DMS79 treated with DMSO at 0.1 percent for 48 hours (cell line): ENCODE measurements at regions not wholly inside any gene's neighbourhood (a gene's known extent, or its start where the extent isn't known, plus 50 kb on each side); places are given as distances from the start of the nearest gene placed in this dataset.
"Not testable (repeated sequence)": the region's sequence is repeated elsewhere in the genome, so short reads cannot be mapped to it uniquely, and the experiment has no call there.

ENCODE experiments used
- DNase-seq: peaks from one replicate; lab custom pipeline; 2025; lab: John Stamatoyannopoulos, UW

- DNase-seq = no peak
These were observed 52.6 kb upstream of the SP8 start for GRCh38 chr7:20839196-20839735.

- DNase-seq = no peak
These were observed 53.3 kb upstream of the SP8 start for GRCh38 chr7:20839987-20840386.

- no peak for DNase-seq
These were observed 60.1 kb upstream of the SP8 start for GRCh38 chr7:20846791-20847190.

GRCh38 chr7:20858951-20859350, 72.3 kb upstream of the SP8 start:
- DNase-seq = no peak

GRCh38 chr7:20861468-20861867, 74.8 kb upstream of the SP8 start:
- no peak for DNase-seq

GRCh38 chr7:20862554-20862953, 75.9 kb upstream of the SP8 start:
- no peak for DNase-seq

GRCh38 chr7:20864221-20864620, 77.5 kb upstream of the SP8 start:
- no peak for DNase-seq

GRCh38 chr7:20865684-20866083, 79.0 kb upstream of the SP8 start:
- no peak for DNase-seq

- DNase-seq = no peak
These were observed 84.3 kb upstream of the SP8 start for GRCh38 chr7:20870977-20871376.

- no peak for DNase-seq
These were observed 106.1 kb upstream of the SP8 start for GRCh38 chr7:20892776-20893175.

GRCh38 chr7:20894806-20895205, 108.1 kb upstream of the SP8 start:
- DNase-seq = no peak

GRCh38 chr7:20895563-20895962, 108.9 kb upstream of the SP8 start:
- DNase-seq = no peak

GRCh38 chr7:20896996-20897395, 110.3 kb upstream of the SP8 start:
- no peak for DNase-seq

GRCh38 chr7:20906801-20907453, 120.2 kb upstream of the SP8 start:
- no peak for DNase-seq

GRCh38 chr7:20911081-20911480, 124.4 kb upstream of the SP8 start:
- DNase-seq = no peak

- DNase-seq = no peak
These were observed 127.2 kb upstream of the SP8 start for GRCh38 chr7:20913853-20914252.

- no peak for DNase-seq
These were observed 129.6 kb upstream of the SP8 start for GRCh38 chr7:20916311-20916710.

GRCh38 chr7:20917603-20918002, 130.9 kb upstream of the SP8 start:
- no peak for DNase-seq

- no peak for DNase-seq
These were observed 131.5 kb upstream of the SP8 start for GRCh38 chr7:20918156-20918555.

- DNase-seq = not testable (repeated sequence)
These were observed 140.5 kb upstream of the SP8 start for GRCh38 chr7:20927178-20927577.

- no peak for DNase-seq
These were observed 141.3 kb upstream of the SP8 start for GRCh38 chr7:20927976-20928375.

GRCh38 chr7:20929199-20929598, 142.5 kb upstream of the SP8 start:
- DNase-seq = no peak

- no peak for DNase-seq
These were observed 145.1 kb upstream of the SP8 start for GRCh38 chr7:20931739-20932138.

GRCh38 chr7:20932785-20933527, 146.3 kb upstream of the SP8 start:
- no peak for DNase-seq
